ENCODE measurements at regions not wholly inside any gene's neighbourhood (a gene's known extent, or its start where the extent isn't known, plus 50 kb on each side); places are given as distances from the start of the nearest gene placed in this dataset.

- Mint-ChIP-seq H3K27me3 (ENCODE audit: insufficient read depth) (no peaks in the 10 kb centered on the region; the same call in 1 of the 2 replicates), H3K4me3 (no peak overlapping the region), H3K27ac (no peak overlapping the region), H3K4me1 (ENCODE audit: low read depth) (peaks cover 12% of the 10 kb centered on the region), H3K36me3 (ENCODE audit: low read depth) (no peaks in the 10 kb centered on the region), H3K9me3 (no peaks in the 10 kb centered on the region)
- no peak for TF ChIP-seq CTCF (IDR thresholded peaks at IDR 0.05)
- DNase-seq: no peak
These were observed 738.4 kb upstream of the TMEM132C start for GRCh38 chr12:127528551-127528950.

- Mint-ChIP-seq H3K4me3 (no peak overlapping the region), H3K27me3 (ENCODE audit: insufficient read depth) (no peaks in the 10 kb centered on the region; the same call in 1 of the 2 replicates), H3K9me3 (peaks cover 5% of the 10 kb centered on the region)
These were observed 735.4 kb upstream of the TMEM132C start for GRCh38 chr12:127531542-127531941.

GRCh38 chr12:127533353-127533752 is 733.6 kb upstream of the TMEM132C start:
- DNase-seq: no peak
- H3K4me1 Mint-ChIP-seq (ENCODE audit: low read depth): peaks cover 12% of the 10 kb centered on the region
- H3K9me3 Mint-ChIP-seq: peaks cover 5% of the 10 kb centered on the region
- H3K4me3 Mint-ChIP-seq: no peak overlapping the region
- no peak for TF ChIP-seq CTCF (IDR thresholded peaks at IDR 0.05)
- H3K27ac Mint-ChIP-seq: no peak overlapping the region
- no peaks in the 10 kb centered on the region; the same call in 1 of the 2 replicates for H3K27me3 Mint-ChIP-seq (ENCODE audit: insufficient read depth)
- H3K36me3 Mint-ChIP-seq (ENCODE audit: low read depth): peaks cover 8% of the 10 kb centered on the region

More at GRCh38 chr12:127531542-127531941, 735.4 kb upstream of the TMEM132C start:
- Mint-ChIP-seq H3K4me1 (ENCODE audit: low read depth) (peaks cover 12% of the 10 kb centered on the region), H3K27ac (no peak overlapping the region; the same call in 1 of the 2 replicates), H3K36me3 (ENCODE audit: low read depth) (peaks cover 8% of the 10 kb centered on the region)
- DNase-seq: no peak
- TF ChIP-seq CTCF (IDR thresholded peaks at IDR 0.05): no peak

GRCh38 chr12:127536833-127537428 is 730.0 kb upstream of the TMEM132C start:
- no peak for TF ChIP-seq CTCF (IDR thresholded peaks at IDR 0.05)
- H3K4me1 Mint-ChIP-seq (ENCODE audit: low read depth): peaks cover 9% of the 10 kb centered on the region
- no peak overlapping the region for H3K27ac Mint-ChIP-seq

GRCh38 chr12:127538316-127538715 is 728.7 kb upstream of the TMEM132C start:
- Mint-ChIP-seq H3K27me3 (ENCODE audit: insufficient read depth) (no peaks in the 10 kb centered on the region; the same call in 1 of the 2 replicates), H3K9me3 (peaks cover 5% of the 10 kb centered on the region), H3K4me3 (no peak overlapping the region), H3K27ac (no peak overlapping the region), H3K36me3 (ENCODE audit: low read depth) (peaks cover 8% of the 10 kb centered on the region), H3K4me1 (ENCODE audit: low read depth) (peaks cover 12% of the 10 kb centered on the region; the same call in 1 of the 2 replicates)
- no peak for TF ChIP-seq CTCF (IDR thresholded peaks at IDR 0.05)
- no peak for DNase-seq

More at GRCh38 chr12:127536833-127537428, 730.0 kb upstream of the TMEM132C start:
- Mint-ChIP-seq H3K4me3 (no peak overlapping the region), H3K27me3 (ENCODE audit: insufficient read depth) (no peaks in the 10 kb centered on the region; the same call in 1 of the 2 replicates), H3K9me3 (peaks cover 5% of the 10 kb centered on the region), H3K36me3 (ENCODE audit: low read depth) (peaks cover 8% of the 10 kb centered on the region)
- no peak for DNase-seq
